ENCODE measurements at regions not wholly inside any gene's neighbourhood (a gene's known extent, or its start where the extent isn't known, plus 50 kb on each side); places are given as distances from the start of the nearest gene placed in this dataset.

- TF ChIP-seq, protein P1, sequence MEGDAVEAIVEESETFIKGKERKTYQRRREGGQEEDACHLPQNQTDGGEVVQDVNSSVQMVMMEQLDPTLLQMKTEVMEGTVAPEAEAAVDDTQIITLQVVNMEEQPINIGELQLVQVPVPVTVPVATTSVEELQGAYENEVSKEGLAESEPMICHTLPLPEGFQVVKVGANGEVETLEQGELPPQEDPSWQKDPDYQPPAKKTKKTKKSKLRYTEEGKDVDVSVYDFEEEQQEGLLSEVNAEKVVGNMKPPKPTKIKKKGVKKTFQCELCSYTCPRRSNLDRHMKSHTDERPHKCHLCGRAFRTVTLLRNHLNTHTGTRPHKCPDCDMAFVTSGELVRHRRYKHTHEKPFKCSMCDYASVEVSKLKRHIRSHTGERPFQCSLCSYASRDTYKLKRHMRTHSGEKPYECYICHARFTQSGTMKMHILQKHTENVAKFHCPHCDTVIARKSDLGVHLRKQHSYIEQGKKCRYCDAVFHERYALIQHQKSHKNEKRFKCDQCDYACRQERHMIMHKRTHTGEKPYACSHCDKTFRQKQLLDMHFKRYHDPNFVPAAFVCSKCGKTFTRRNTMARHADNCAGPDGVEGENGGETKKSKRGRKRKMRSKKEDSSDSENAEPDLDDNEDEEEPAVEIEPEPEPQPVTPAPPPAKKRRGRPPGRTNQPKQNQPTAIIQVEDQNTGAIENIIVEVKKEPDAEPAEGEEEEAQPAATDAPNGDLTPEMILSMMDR (IDR thresholded peaks at IDR 0.05; ENCODE audit: insufficient read depth, low read length, poor library complexity, severe bottlenecking): no peak
- no peak for TF ChIP-seq EZH2phosphoT487 (conservative IDR thresholded peaks at IDR 0.05; ENCODE audit: low read length)
These were observed 144.6 kb upstream of the NFIA start for GRCh38 chr1:60937720-60938119.

Data from SU-DHL-6 (cell line).